ENCODE measurements at regions not wholly inside any gene's neighbourhood (a gene's known extent, or its start where the extent isn't known, plus 50 kb on each side); places are given as distances from the start of the nearest gene placed in this dataset.

GRCh38 chr11:70944141-70944540 lies 308.2 kb downstream of the SHANK2 start:
- FAIRE-seq = no peak
- no TSS peak for BruUV-seq (replicated peaks)
- Histone ChIP-seq H3K27ac (ENCODE audit: extremely low read length, insufficient read depth, low read length) (no peak overlapping the region), H4K20me1 (ENCODE audit: insufficient read depth, low read length) (0 out of 2 replicates have a peak, but pooled peaks cover 2% of the 10 kb centered on the region), H3K9me3 (ENCODE audit: low read length) (peaks cover 32% of the 10 kb centered on the region), H3K36me3 (replicated peaks in 1 of 2; ENCODE audit: control insufficient read depth in 1 of 2, insufficient read depth in 2 of 2, low read length in 2 of 2) (peaks cover 5 to 37% of the 10 kb centered on the region in 2 experiments), H3K4me2 (ENCODE audit: low read depth, low read length) (no peak overlapping the region), H3K27me3 (ENCODE audit: control insufficient read depth in 1 of 2, insufficient read depth in 2 of 2, low read length in 2 of 2) (no peaks in the 10 kb centered on the region), H3K79me2 (ENCODE audit: insufficient read depth, low read length) (no peaks in the 10 kb centered on the region), H3K4me1 (ENCODE audit: insufficient read depth, low read length) (no peaks in the 10 kb centered on the region), H3K4me3 (replicated peaks in 1 of 3; ENCODE audit: insufficient read depth in 1 of 3, low read depth in 2 of 3, low read length in 3 of 3) (no peak overlapping the region), H2AFZ (ENCODE audit: low read length) (no peak overlapping the region), H3K9ac (ENCODE audit: insufficient read depth, low read depth, low read length) (no peak overlapping the region)
- TF ChIP-seq DDIT3 (CRISPR knock-in tag; IDR thresholded peaks at IDR 0.05) (no peak), HMGXB3 (CRISPR knock-in tag; IDR thresholded peaks at IDR 0.05; ENCODE audit: borderline replicate concordance) (no peak), ZNF382 (CRISPR knock-in tag; IDR thresholded peaks at IDR 0.05; ENCODE audit: borderline replicate concordance) (no peak), ZNF496 (CRISPR knock-in tag; IDR thresholded peaks at IDR 0.05; ENCODE audit: insufficient replicate concordance) (no peak), ZNF264 (CRISPR knock-in tag; IDR thresholded peaks at IDR 0.05) (no peak), JDP2 (CRISPR knock-in tag; IDR thresholded peaks at IDR 0.05; ENCODE audit: borderline replicate concordance) (no peak), CBX5 (CRISPR knock-in tag; IDR thresholded peaks at IDR 0.05; ENCODE audit: borderline replicate concordance) (no peak), NFE2L1 (CRISPR knock-in tag; IDR thresholded peaks at IDR 0.05; ENCODE audit: borderline replicate concordance) (no peak), SIN3A (IDR thresholded peaks at IDR 0.05; ENCODE audit: borderline replicate concordance, low read depth, low read length) (no peak), STAT6 (CRISPR knock-in tag; IDR thresholded peaks at IDR 0.05; ENCODE audit: borderline replicate concordance) (no peak), CEBPZ (IDR thresholded peaks at IDR 0.05; ENCODE audit: low read length) (no peak)
- intact Hi-C loops (cut with micrococcal nuclease; ENCODE audit: unreplicated experiment) = no loop called here
- DNase-seq (ENCODE audit: low spot score) = no peak
- POLR2A ChIA-PET = no interaction called here
- CTCF ChIA-PET (ENCODE audit: low intra/inter-chr PET ratio, low total read pairs) = no interaction called here
- ATAC-seq = no peak
- 97% methylated on average over 11 of the region's 11 CpGs for WGBS (ENCODE audit: low lambda C conversion rate)
- in situ Hi-C loops (cut with HindIII; ENCODE audit: extremely low pct_ligation_motif_present, low pct_unique_long_range_greater_than_20kb) = no loop called here
